ENCODE measurements at regions not wholly inside any gene's neighbourhood (a gene's known extent, or its start where the extent isn't known, plus 50 kb on each side); places are given as distances from the start of the nearest gene placed in this dataset.

DNA sequence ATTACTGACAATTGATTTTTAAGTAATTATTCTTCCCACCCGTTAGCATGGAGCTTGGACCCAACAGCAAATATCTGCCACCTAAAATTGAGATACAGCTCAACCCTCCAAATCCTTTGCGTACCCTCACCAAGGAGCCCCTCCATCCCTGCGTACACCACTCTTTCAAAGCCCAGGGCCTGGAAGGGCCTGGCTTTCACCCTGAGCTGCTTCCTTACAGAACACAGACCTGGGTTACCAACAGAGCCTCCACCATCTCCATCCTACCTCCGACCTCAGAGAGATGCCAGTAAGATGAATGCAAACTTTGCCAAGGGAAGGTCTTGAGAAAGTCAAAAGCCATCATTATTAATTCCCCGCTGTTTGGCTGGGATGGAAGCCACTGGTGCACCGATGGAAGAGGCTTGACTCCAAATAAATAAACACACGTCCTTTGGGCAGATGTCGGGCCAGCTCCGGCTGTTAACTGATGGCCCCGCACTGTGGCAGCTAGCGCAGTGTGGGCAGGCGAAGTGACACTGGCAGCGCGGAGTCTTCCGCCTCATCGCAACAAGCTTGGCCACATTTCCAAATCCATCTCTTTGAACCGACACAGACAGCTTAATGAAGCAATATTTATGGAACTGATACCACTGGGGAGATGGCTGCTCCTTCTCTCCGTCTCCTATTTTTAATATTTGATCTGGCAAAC, 150.2 kb upstream of the VSTM2B start:
- Histone ChIP-seq H3K27ac (ENCODE audit: control insufficient read depth, insufficient read depth, low read length) (no peak overlapping the region), H3K36me3 (ENCODE audit: control insufficient read depth in 2 of 2, extremely low read depth in 1 of 2, insufficient read depth in 2 of 2, low read length in 2 of 2) (no peaks in the 10 kb centered on the region), H4K20me1 (ENCODE audit: control insufficient read depth, extremely low read depth, insufficient read depth, low read length) (no peaks in the 10 kb centered on the region), H3K4me3 (ENCODE audit: control insufficient read depth in 2 of 3, extremely low read depth in 1 of 3, insufficient read depth in 2 of 3, low read depth in 1 of 3, low read length in 3 of 3) (no peak overlapping the region), H3K9me1 (ENCODE audit: control insufficient read depth, extremely low read depth, insufficient read depth, low read length) (no peaks in the 10 kb centered on the region), H3K27me3 (ENCODE audit: control insufficient read depth, extremely low read depth, insufficient read depth, low read length) (no peaks in the 10 kb centered on the region), H3K4me2 (ENCODE audit: control insufficient read depth, extremely low read depth, insufficient read depth, low read depth, low read length) (no peak overlapping the region), H3K9ac (ENCODE audit: control insufficient read depth, extremely low read depth, insufficient read depth, low read length) (no peak overlapping the region), H2AFZ (ENCODE audit: control insufficient read depth, low read length) (no peak overlapping the region), H3K4me1 (ENCODE audit: control insufficient read depth, extremely low read depth, insufficient read depth, low read length) (no peaks in the 10 kb centered on the region), H3K9me3 (ENCODE audit: control insufficient read depth, low read depth, low read length) (peaks cover 6% of the 10 kb centered on the region), H3K79me2 (ENCODE audit: control insufficient read depth, insufficient read depth, low read length) (no peaks in the 10 kb centered on the region)
- FAIRE-seq (no peak), DNase-seq (ENCODE audit: low read depth, low spot score) (no peak)
- dilution Hi-C loops (cut with MboI; ENCODE audit: extremely low pct_ligation_motif_present, low sequenced_read_pairs) = no loop called here
- TF ChIP-seq CTCF (optimal IDR thresholded peaks at IDR 0.05 in 1 of 3, IDR thresholded peaks at IDR 0.05 in 1 of 3, conservative IDR thresholded peaks at IDR 0.05 in 1 of 3; ENCODE audit: extremely low read depth in 1 of 3, insufficient read depth in 2 of 3, low read length in 3 of 3) = no peak
- TF ChIP-seq EZH2 (IDR thresholded peaks at IDR 0.05; ENCODE audit: low read length) = no peak

DNA sequence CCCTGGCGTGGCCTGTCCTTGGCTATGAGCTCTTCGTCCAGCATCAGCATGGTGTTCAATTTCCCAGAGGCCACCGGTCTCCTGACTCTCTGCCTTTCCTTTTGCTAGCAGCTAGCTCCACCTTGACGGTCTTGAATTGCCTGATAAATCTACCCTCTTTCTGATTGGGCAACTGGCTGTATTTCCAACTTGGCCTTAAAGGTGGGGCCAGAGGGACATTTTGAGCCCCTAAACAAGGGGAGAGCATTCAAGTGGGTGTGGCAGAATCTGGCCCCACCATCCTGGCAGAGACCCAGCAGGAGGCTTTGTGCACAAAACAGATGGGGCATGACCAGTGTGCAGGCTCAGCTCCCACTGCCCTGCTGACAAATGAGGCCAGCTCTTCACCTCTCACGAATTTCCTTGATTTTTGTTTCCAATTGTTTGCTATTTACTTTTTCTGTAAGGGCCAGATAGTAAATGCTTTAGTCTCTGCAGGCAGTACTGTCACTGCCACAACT, 148.9 kb upstream of the VSTM2B start:
- H3K27ac ChIP-seq (ENCODE audit: control insufficient read depth, insufficient read depth, low read length) = no peak overlapping the region
- H3K27me3 ChIP-seq (ENCODE audit: control insufficient read depth, extremely low read depth, insufficient read depth, low read length) = no peaks in the 10 kb centered on the region
- no peak overlapping the region for H3K9ac ChIP-seq (ENCODE audit: control insufficient read depth, extremely low read depth, insufficient read depth, low read length)
- no peak overlapping the region for H3K4me2 ChIP-seq (ENCODE audit: control insufficient read depth, extremely low read depth, insufficient read depth, low read depth, low read length)
- FAIRE-seq (no peak), DNase-seq (ENCODE audit: low read depth, low spot score) (no peak)
- TF ChIP-seq EZH2 (IDR thresholded peaks at IDR 0.05; ENCODE audit: low read length) (no peak), CTCF (optimal IDR thresholded peaks at IDR 0.05 in 1 of 3, IDR thresholded peaks at IDR 0.05 in 1 of 3, conservative IDR thresholded peaks at IDR 0.05 in 1 of 3; ENCODE audit: extremely low read depth in 1 of 3, insufficient read depth in 2 of 3, low read length in 3 of 3) (no peak)
- H2AFZ ChIP-seq (ENCODE audit: control insufficient read depth, low read length) = no peak overlapping the region
- no peak overlapping the region for H3K4me3 ChIP-seq (ENCODE audit: control insufficient read depth in 2 of 3, extremely low read depth in 1 of 3, insufficient read depth in 2 of 3, low read depth in 1 of 3, low read length in 3 of 3)
- H3K4me1 ChIP-seq (ENCODE audit: control insufficient read depth, extremely low read depth, insufficient read depth, low read length) = no peaks in the 10 kb centered on the region
- no peaks in the 10 kb centered on the region for H3K9me1 ChIP-seq (ENCODE audit: control insufficient read depth, extremely low read depth, insufficient read depth, low read length)
- no peaks in the 10 kb centered on the region for H3K36me3 ChIP-seq (ENCODE audit: control insufficient read depth in 2 of 2, extremely low read depth in 1 of 2, insufficient read depth in 2 of 2, low read length in 2 of 2)
- H3K9me3 ChIP-seq (ENCODE audit: control insufficient read depth, low read depth, low read length) = peaks cover 9% of the 10 kb centered on the region
- no peaks in the 10 kb centered on the region for H4K20me1 ChIP-seq (ENCODE audit: control insufficient read depth, extremely low read depth, insufficient read depth, low read length)
- dilution Hi-C loops (cut with MboI; ENCODE audit: extremely low pct_ligation_motif_present, low sequenced_read_pairs) = no loop called here
- H3K79me2 ChIP-seq (ENCODE audit: control insufficient read depth, insufficient read depth, low read length) = no peaks in the 10 kb centered on the region

Data from keratinocyte (primary cell).